RWPE2 (cell line): ENCODE measurements at regions not wholly inside any gene's neighbourhood (a gene's known extent, or its start where the extent isn't known, plus 50 kb on each side); places are given as distances from the start of the nearest gene placed in this dataset.

Source experiments
- ATAC-seq: fragments of 200-7000 bp; cut with Tn5 transposase; 3 replicates; pipeline ENCODE4 v1.9.1; 2021; ENCODE audit warnings: low read depth
- DNase-seq: peaks from one replicate; pipeline ENCODE4 v3.0.0-alpha.2; 2020; ENCODE audit warnings: low spot score
- H3K27ac ChIP-seq: fragments of 450-650 bp; 2 replicates; pipeline ENCODE4 v1.5.1; 2017; ENCODE audit warnings: mild to moderate bottlenecking; ENCODE audit not compliant: poor library complexity, severe bottlenecking
- H3K27me3 ChIP-seq: fragments of 250-450 bp; sonication (Bioruptor Pico); 2 replicates; pipeline ENCODE4 v1.5.1; 2021; ENCODE audit warnings: mild to moderate bottlenecking, moderate library complexity; ENCODE audit not compliant: insufficient read depth, poor library complexity, severe bottlenecking
- H3K36me3 ChIP-seq: fragments of 250-450 bp; sonication (Bioruptor Pico); 2 replicates; pipeline ENCODE4 v1.5.1; 2020; ENCODE audit warnings: low read depth, mild to moderate bottlenecking, moderate library complexity
- H3K4me1 ChIP-seq: fragments of 250-450 bp; sonication (Bioruptor Pico); 2 replicates; pipeline ENCODE4 v1.5.1; 2021; ENCODE audit warnings: mild to moderate bottlenecking, moderate library complexity; ENCODE audit not compliant: insufficient read depth, poor library complexity, severe bottlenecking
- H3K4me3 ChIP-seq: fragments of 250-450 bp; sonication (Bioruptor Pico); 2 replicates; pipeline ENCODE4 v1.5.1; 2021; ENCODE audit warnings: mild to moderate bottlenecking, moderate library complexity; ENCODE audit not compliant: severe bottlenecking
- H3K9me3 ChIP-seq: fragments of 250-450 bp; sonication (Bioruptor Pico); 2 replicates; pipeline ENCODE4 v1.5.1; 2021; ENCODE audit warnings: mild to moderate bottlenecking, moderate library complexity; ENCODE audit not compliant: severe bottlenecking
- CTCF ChIP-seq: fragments of 450-650 bp; IDR thresholded peaks from one replicate; pipeline ENCODE4 v1.5.1; 2017; ENCODE audit warnings: mild to moderate bottlenecking, moderate library complexity; ENCODE audit not compliant: poor library complexity, severe bottlenecking

DNA sequence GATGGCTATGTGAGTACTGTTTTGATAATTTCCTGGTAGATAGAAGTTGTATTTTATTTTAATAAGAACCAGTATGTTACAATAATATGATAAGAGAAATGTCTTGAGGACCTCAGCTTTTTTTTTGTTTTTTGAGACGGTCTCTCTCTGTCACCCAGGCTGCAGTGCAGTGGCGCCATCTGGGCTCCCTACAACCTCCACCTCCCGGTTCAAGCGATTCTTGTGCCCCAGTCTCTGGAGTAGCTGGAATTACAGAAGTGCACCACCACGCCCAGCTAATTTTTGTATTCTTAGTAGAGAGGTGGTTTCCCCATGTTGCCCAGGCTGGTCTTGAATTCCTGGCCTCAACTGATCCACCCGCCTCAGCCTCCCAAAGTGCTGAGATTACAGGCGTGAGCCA, 968.1 kb upstream of the ADGRL4 start:
- Histone ChIP-seq H3K4me3 (no peak overlapping the region), H3K27ac (no peak overlapping the region), H3K4me1 (no peaks in the 10 kb centered on the region), H3K27me3 (no peaks in the 10 kb centered on the region), H3K9me3 (no peaks in the 10 kb centered on the region), H3K36me3 (no peaks in the 10 kb centered on the region)
- TF ChIP-seq CTCF = no peak
- no peak for ATAC-seq
- DNase-seq = no peak

DNA sequence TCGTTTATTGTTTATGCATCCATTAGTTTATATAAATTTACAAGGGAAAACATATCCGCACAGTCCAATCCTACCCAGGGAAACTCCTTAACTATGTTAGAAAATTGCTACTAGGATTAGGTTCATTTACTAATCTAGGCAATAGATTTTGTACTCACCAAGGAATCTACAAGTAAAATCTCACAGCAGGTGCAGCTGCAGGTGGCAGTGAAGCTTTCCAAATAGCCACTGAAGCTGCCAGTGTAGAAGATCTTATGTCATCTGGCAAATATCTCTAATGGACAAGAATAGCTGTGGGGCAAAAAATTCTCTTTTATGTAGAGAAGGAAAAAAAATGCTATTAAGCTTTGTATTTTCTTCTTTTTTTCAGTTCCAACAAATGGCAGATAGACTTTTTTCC, 963.4 kb upstream of the ADGRL4 start:
- no peak for TF ChIP-seq CTCF
- H3K27ac ChIP-seq = no peak overlapping the region
- H3K4me3 ChIP-seq = no peak overlapping the region
- H3K36me3 ChIP-seq = no peaks in the 10 kb centered on the region
- H3K27me3 ChIP-seq = no peaks in the 10 kb centered on the region
- DNase-seq = no peak
- ATAC-seq = no peak
- H3K4me1 ChIP-seq = no peaks in the 10 kb centered on the region
- no peaks in the 10 kb centered on the region for H3K9me3 ChIP-seq

GRCh38 chr1:79966438-79966837, 959.9 kb upstream of the ADGRL4 start:
- Histone ChIP-seq H3K9me3 (no peaks in the 10 kb centered on the region), H3K4me1 (no peaks in the 10 kb centered on the region), H3K4me3 (no peak overlapping the region), H3K27ac (no peak overlapping the region), H3K36me3 (no peaks in the 10 kb centered on the region), H3K27me3 (no peaks in the 10 kb centered on the region)
- DNase-seq (no peak), ATAC-seq (no peak)
- no peak for TF ChIP-seq CTCF

GRCh38 chr1:79959635-79960034, 953.1 kb upstream of the ADGRL4 start:
- no peak for DNase-seq
- no peak for ATAC-seq
- H3K36me3 ChIP-seq = no peaks in the 10 kb centered on the region
- H3K4me1 ChIP-seq = no peaks in the 10 kb centered on the region
- no peak for TF ChIP-seq CTCF
- no peaks in the 10 kb centered on the region for H3K27me3 ChIP-seq
- H3K9me3 ChIP-seq = no peaks in the 10 kb centered on the region
- no peak overlapping the region for H3K4me3 ChIP-seq
- H3K27ac ChIP-seq = no peak overlapping the region

DNA sequence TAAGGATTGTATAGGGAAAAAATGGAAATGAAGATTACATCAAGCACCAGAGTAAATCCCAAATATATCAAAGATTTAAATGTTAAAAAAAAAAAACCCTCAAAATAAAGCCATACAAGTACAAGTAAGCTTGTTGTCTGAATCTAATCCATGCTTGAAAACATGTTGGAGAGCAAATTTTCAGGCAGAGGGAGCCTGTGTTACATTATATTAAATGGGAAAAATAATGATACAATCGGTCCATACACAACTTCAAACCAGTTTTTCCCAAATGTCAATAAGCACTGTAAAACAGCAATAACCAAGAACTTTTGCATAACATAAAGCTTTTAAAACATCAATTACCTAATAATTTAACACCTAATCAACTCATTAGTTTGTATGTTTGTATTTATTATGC, 949.4 kb upstream of the ADGRL4 start:
- ATAC-seq = no peak
- Histone ChIP-seq H3K27me3 (no peaks in the 10 kb centered on the region), H3K9me3 (no peaks in the 10 kb centered on the region), H3K4me1 (no peaks in the 10 kb centered on the region), H3K27ac (no peak overlapping the region), H3K4me3 (no peak overlapping the region), H3K36me3 (no peaks in the 10 kb centered on the region)
- DNase-seq = no peak
- TF ChIP-seq CTCF = no peak
